NCI-H510A treated with DMSO at 0.1 percent for 48 hours (cell line): ENCODE measurements at regions not wholly inside any gene's neighbourhood (a gene's known extent, or its start where the extent isn't known, plus 50 kb on each side); places are given as distances from the start of the nearest gene placed in this dataset.
"Not testable (repeated sequence)": the region's sequence is repeated elsewhere in the genome, so short reads cannot be mapped to it uniquely, and the experiment has no call there.

Experiments
- DNase-seq: peaks from one replicate; lab custom pipeline; 2025; lab: John Stamatoyannopoulos, UW

DNA sequence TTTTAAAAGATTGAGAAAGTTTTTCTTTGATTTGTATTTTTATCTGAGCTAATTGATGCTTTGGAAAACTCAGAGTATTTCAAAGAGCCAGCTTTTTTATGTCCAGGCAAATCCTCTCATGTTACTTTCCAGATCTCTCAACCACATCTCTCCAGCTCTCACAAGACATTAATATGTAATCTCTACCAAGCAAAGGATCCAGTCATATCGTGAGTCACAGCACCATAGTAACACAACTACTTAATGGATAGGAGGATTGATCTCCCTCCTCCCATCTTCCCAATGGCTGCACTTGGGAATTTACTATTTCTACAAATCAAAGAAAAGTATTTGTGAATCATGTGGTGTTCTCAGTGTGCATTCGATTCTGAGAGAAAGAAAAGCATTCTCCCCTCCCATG, 63.3 kb downstream of the POU4F1 start:
- DNase-seq, result no peak

DNA sequence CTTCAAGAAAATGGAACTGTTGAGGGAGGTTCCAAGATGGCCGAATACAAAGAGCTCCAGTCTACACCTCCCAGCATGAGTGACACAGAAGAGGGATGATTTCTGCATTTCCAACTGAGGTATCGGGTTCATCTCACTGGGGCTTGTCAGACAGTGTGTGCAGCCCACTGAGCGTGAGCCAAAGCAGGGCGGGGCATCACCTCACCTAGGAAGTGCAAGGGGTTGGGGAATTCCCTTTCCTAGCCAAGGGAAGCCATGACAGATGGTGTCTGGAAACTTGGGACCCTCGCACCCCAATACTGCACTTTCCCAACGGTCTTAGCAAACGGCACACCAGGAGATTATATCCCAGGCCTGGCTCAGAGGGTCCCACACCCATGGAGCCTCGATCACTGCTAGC, 77.3 kb downstream of the POU4F1 start:
- not testable (repeated sequence) for DNase-seq

DNA sequence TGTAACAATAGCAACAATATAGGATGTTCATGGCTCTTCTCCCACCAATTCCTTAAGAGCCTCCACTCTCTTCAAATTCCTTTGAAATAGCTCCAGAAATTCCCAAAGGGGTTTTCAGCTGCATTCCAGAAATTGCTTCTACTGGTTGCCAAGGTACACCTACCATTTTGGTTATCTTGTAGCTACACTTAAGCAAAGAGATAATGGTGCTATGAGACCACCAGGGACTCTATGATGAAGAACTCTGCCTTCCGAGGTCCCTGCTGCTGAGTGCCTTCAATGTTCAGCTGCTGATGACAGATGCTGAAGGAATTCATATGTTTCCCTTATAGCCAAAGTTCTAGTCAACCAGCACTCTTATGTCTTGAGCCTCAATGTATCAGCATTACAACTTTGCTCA, 78.4 kb downstream of the POU4F1 start:
- DNase-seq, result no peak

DNA sequence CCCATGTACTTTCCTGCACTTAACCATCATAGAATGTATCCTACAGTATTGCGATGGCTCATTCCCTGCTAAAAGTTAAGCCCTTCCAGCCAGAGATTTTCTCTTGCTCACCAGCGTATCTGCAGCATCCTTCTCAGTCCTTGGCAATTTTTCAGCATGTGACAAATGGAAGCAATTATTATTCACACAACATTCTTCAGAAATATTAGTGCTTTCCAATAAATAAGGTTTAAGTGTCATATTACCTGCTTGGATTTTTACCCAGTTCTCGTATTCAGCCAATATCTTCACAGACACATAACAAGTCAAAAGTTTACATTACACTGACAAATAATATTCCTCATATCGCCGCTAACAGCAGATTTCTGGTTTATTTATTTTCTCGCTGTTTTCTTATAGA, 82.3 kb downstream of the POU4F1 start:
- no peak for DNase-seq

DNA sequence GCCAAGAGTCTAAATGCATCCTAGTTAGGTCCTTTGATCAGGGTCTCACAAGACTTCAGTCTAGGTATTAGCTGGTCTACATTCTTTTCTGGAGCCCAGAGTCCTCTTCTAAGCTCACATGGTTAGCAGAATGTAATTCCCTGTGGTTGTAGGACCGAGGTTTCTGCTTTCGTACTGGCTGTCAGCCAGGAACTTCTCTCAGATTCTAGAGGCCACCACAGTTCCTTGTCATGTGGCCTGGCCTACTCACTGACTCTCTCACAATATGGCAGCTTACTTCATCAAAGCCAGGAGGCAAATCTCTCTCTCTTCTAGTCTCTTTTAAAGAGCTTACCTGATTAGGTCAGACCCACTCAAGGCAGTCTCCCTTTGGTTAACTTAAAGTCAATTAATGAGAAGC, 82.9 kb downstream of the POU4F1 start:
- no peak for DNase-seq

DNA sequence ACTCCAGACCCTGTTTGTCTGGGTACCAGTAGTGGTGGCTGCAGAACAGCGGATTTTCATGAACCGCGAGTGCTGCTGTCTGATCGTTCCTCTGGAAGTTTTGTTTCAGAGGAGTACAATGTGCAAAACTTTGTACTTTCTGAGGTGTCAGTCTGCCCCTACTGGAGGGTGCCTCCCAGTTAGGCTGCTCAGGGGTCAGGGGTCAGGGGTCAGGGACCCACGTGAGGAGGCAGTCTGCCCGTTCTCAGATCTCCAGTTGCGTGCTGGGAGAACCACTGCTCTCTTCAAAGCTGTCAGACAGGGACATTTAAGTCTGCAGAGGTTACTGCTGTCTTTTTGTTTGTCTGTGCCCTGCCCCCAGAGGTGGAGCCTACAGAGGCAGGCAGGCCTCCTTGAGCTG, 84.9 kb downstream of the POU4F1 start:
- DNase-seq, result not testable (repeated sequence)

DNA sequence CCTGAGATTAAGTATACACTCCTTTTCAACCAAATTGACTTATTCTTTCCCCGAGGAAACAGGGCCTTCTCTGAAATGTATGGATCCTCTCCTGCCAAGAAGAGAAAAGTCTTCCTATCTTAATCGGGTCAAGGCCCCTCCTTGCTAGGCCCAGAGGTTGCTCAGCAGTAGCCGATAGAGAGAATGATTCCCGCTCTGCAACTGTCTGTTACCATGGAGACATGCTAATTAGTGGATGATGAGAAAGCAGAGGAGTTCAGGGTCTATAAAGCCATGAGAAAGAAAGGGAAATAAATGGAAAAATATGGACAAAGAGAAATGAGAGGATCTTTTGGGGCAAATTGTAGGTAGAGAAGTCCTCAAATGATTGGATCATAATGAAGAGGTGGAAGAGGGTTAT, 103.5 kb downstream of the POU4F1 start:
- no peak for DNase-seq

DNA sequence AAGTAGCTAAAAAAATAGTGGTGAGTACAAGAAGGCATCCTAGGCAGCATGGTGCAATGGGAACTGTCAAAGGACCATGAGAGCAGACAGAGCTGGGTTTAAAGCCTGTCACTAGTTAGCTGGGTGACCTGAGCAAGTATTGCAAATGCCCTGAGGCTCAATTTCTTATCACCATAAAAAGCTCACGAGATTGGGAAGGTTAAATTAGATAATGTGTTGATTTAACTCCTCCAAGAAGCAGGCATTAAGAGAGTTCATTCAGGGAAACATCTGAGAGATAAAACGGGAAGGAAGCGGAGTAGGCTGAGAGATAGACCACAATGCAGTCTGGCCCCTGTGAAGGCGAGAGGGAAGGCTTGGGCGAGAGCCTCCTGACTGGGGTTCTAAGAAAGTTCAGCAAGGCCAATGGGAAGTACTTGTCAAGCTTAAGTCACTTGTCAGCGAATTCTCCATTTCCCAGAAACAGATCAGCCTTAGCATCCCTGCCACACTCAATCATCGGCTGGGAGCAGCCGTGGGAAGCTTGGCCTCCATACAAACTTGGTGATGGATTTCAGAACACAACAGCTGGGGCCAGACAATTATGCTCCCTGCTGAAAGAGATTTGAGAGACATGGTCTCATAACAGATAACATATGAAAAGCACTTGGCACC, 105.5 kb downstream of the POU4F1 start:
- DNase-seq, result no peak

DNA sequence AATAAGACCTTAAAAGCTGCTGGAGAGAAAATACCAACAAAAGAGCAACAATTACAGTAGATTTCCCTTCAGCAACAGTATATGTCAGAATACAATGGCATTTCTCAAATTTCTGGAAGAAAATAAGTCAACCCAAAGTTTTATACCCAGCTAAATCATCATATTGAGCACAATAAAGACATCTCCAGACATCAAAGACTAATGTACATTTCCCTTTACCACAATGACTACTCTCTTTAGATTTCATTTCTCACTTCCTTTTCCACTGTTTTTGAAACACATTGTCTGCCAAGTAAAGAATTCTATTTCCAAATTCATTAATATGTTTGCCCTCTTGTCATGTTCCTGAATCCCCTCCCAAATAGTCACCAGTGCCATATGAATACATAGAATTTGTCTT, 111.4 kb downstream of the POU4F1 start:
- no peak for DNase-seq

DNA sequence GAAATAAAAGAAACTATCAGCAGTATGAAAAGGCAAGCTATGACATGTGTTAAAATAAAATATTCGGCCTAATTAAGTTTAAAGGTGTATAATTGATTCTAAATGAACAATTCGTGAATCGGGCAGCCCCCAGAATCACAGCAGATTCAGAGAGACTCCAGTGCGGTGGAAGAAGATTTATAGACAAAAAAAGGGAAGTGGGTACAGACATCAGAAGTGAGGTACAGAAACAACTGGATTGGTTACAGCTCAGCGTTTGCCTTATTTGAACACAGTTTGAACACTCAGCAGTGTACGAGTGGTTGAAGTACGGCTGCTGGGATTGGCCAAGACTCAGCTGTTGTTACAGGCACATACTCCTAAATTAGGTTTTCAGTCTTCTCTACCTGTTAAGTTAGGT, 113.1 kb downstream of the POU4F1 start:
- DNase-seq, result not testable (repeated sequence)

DNA sequence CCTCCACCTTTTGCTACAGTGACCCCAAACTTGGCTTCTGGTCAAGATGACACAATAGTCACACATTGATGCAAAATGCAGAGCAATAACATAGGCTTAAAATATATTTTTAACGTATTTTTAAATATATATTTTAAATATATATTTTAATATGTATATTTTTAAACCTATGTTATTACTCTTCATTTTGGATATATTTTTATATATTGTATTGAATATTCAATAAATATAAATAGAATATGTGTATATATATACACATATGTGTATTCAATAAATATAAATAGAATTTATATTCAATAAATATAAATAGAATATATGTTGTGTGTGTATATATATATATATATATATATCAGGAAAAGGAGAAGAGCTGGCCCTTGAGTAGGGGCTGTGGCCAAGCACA, 115.6 kb downstream of the POU4F1 start:
- no peak for DNase-seq

DNA sequence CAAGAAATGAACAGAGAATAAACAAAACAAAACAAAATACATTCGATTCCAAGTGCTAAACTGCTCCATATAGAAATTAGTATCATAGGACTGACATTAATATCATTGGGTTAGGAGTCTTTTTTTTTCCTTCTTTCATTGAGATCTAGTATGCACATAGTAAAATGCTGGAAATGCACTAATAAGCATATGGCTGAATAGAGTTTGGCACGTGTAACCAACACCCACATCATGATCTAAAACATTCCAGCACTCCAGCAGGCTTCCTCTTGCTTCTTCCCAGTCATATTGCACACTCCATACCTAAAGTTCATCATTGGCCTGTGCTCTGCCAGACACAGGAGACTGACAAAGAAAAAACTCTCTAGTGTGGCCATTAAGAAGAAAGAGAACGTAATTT, 117.5 kb downstream of the POU4F1 start:
- no peak for DNase-seq

DNA sequence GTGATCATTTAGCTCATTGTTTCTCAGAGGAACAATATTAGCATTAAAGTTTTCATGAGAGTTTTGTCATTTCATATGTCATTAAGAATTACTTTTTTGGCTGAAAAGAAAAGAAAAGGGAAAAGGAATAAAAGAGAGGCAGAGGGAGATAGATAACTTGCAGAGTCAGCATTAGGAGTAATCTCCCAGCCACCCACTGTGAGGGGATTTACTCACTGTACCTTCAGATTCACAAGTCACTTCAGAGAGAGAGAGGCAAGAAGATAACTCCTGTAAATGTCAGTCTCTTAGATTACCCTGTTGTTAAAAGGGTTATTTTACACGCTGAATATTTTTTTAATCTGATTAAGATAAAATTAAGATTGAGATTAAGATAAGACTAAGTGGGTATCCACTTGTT, 125.2 kb downstream of the POU4F1 start:
- DNase-seq, result no peak

DNA sequence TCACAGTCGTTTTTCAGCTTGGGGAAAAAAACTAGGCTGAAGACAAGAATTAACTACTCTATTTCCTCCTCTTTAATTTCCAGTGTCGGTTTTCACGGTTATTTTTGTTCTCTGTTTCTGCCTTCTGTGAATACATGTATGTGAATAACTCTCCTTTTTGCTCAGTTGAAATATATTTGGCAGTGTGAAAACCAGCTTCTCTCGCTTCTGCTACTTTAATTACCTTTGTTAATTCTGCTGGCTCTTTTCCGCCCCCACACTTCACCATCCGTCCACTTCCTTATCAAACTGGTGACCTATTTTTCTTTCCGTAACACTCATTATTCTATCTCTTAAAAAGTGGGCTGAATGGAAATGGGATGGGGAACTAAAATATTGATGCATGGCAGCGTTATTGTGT, 126.4 kb downstream of the POU4F1 start:
- no peak for DNase-seq

DNA sequence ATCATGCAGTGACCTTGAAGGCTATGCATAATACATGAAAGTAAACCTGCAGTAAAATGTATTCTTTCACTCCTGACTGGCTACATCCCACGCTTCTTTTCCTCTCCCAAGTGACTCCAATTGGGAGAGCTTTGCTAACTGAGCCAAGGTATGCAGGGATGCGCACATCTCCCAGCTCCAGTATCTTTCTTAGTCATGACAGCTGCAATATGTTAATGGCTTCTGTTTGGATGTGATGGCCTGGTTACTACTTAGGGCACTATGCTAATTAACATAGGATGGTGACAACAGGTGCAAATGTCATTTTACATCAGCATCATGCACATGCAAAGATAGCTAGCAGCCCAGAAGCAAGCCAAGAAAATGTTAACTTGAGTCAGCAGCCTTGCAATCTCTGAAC, 134.7 kb downstream of the POU4F1 start:
- DNase-seq, result no peak

DNA sequence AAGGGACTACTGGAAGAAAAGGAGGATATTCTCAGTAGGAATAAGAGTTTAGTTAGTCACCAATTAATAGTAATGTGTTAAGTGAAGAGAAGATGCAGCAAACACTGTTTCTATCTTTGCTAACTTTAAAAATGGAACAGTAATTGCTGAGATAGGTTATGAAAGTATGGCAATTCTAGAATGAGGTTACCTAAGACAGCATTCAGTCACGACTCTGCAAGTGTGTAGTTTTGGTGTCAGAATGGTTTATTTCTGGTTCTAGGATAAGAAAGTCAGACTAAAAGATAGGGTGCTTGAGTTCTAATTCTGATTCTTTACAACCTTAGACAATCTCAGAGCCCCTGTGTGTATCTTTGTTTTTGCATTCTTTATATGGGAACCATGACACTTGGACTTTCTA, 138.1 kb downstream of the POU4F1 start:
- DNase-seq, result no peak

DNA sequence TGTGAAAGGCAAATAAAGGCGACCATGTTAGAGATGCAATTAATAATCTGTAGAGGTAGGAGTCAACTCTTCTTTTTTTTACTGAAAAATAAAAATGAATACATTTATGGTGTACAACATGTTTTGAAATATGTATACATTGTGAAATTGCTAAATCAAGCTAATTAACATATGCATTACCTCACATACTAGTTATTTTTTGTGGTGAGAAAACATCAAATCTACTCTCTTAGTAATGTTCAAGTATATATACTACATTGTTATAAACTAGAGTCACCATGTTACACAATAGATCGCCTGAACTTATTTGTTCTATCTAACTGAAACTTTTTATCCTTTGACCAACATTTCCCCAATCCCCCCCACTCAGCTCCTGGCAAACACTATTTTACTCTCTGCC, 143.2 kb downstream of the POU4F1 start:
- DNase-seq, result no peak

DNA sequence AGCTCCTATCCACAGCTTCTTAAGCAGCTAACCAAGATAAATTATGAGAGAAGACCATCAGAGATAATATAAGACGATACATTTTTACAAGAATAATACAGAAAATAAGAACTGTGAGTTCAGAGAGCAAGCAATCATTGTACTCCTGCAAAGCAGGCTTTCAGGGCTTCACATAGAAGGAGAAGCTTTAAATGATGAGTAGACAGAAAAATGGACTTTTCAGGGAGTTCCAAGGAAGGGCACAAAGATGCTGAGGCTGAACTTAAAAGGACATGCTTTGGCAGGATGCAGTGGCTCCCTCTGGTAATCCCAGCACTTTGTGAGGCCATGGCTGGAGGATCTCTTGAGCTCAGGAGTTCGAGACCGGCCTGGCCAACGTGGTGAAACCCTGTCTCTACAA, 159.5 kb downstream of the POU4F1 start:
- no peak for DNase-seq

DNA sequence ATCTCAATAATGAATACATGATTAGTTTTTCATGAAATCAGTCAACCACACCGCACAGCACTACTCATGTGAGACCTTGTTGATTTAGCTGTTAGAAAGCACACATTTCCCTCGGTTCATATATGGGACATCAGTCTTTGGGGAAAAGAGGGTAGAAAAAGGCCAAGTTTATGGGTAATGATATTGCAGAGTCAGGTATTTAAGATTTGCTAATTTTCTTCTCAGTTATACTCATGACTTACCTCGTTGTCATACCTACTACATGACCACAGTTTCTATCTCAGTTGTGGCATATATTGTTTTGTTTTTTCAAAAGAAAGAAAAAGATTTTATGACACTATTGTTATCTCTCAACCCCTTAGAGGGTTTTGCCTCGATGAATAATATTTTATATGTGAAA, 165.6 kb downstream of the POU4F1 start:
- no peak for DNase-seq

DNA sequence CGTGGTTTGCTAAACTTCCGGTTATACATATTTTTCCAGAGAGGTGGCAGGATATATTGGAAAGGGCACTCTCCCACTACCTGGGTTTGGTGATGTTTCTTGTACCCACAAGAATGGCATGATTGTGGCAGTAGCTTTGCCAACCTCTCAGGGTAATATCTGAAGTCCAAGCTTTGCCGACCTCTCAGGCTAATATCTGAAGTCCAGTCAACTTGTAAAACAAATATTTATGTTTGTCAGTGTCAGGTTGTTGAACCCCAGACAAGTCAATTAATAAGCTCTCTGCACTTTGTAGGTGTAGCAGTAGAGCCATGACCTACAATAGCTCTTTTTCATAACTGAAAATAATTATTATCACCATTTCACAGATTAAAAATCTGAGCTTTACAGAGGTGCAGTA, 167.0 kb downstream of the POU4F1 start:
- DNase-seq, result no peak

DNA sequence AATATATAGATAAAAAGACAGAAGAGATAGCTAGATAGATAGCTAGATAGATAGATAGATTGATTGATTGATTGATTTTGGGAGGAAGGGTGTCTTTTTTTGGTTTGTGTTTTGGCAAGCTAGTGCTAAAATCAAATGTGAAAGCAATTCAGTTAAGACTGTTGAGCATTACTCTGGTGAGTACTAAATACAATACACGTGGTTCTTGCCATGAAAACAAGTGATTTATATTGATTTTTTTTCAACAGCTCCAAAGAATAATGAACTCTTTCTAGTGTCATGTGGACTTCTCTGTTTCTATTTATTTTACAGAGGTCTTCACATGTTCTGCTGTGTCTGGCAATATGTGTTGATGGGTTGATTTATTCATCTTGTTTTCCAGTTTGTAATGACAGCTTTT, 172.0 kb downstream of the POU4F1 start:
- DNase-seq, result no peak

DNA sequence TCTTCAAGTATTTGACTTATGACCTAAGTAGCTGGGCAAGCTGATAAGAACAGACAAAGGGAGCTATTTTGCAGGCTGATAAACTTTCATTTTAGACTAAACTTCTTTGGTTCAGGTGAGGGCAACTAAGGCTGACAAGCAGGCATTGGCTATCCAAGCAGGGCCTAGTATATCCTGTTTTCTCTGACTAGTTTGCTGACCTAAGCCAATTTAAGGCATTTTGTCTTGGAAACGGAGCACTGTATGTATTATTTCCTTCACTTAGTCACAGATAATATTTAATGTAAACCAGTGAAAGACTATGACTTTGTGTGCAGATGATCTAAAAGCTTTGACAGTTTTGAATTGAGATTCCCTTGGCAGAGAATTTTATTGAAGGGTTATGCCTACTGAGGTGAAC, 172.5 kb downstream of the POU4F1 start:
- DNase-seq, result no peak

DNA sequence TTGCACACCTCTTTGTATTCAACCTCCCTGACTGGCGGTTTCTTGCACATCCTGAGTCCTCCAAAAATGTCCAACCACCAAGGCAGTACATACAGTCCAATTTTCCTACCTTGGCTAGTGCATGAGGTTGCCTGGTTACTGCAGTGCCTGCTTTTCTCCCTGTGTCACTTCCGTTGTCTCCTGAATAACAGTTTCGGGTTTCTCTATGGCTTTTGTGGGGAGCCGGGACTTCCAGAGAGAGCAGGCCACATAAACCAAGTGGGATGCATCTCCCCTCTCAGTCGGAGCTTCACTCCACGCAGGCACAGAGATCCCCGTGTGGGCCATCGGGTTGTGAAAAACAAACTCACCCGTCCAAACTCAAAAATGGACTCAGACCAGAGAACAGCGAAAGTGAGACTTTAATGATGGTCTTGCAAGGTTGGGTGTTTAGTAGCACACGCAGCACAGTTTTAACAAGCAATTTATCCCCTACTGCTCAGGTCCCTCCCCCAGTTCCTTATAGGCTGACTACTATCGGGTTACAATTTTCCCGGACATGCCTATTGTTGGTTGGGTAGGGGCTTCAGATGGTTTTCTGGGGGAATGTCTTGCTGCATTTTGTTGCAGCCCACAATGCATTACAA, 173.1 kb downstream of the POU4F1 start:
- DNase-seq, result no peak

DNA sequence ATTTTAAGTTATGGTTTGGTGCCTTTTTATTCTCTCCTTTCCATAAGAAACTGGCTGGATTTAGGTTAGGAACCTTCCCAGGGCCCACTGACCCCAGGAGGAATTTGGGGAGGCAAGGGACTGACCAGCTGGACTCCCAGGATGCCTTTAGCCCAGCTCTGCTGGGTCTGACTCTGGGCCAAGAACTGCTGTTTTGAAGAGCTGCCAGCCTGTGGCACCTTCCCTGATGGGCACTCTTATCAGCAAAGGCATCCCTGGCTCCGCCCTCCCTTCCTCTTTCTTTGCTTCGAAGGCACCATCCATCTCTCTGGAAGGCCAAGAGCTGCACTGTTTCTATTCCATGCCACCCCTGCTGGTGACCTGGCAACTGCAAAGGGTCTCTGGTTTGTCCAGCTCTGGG, 174.7 kb downstream of the POU4F1 start:
- DNase-seq, result no peak
